ENCODE measurements at regions not wholly inside any gene's neighbourhood (a gene's known extent, or its start where the extent isn't known, plus 50 kb on each side); places are given as distances from the start of the nearest gene placed in this dataset.

DNA sequence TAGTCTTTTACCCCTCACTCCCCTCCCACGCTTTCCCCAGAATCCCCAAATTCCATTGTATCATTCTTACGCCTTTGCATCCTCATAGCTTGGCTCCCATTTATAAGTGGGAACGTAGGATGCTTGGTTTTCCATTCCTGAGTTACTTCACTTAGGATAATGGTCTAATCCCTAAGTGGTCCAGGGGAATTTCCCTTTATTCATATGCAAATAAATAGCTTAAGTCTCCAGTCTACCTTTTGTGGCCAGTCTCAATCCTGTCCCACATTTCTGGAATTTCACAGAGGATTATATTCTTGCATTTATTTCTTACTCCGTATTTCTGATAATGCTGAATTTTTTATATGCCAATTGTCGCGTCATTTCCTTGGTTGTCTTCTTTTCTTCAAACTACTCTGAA is 245.6 kb upstream of the DAB2 start:
- TF ChIP-seq, protein P1, sequence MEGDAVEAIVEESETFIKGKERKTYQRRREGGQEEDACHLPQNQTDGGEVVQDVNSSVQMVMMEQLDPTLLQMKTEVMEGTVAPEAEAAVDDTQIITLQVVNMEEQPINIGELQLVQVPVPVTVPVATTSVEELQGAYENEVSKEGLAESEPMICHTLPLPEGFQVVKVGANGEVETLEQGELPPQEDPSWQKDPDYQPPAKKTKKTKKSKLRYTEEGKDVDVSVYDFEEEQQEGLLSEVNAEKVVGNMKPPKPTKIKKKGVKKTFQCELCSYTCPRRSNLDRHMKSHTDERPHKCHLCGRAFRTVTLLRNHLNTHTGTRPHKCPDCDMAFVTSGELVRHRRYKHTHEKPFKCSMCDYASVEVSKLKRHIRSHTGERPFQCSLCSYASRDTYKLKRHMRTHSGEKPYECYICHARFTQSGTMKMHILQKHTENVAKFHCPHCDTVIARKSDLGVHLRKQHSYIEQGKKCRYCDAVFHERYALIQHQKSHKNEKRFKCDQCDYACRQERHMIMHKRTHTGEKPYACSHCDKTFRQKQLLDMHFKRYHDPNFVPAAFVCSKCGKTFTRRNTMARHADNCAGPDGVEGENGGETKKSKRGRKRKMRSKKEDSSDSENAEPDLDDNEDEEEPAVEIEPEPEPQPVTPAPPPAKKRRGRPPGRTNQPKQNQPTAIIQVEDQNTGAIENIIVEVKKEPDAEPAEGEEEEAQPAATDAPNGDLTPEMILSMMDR (IDR thresholded peaks at IDR 0.05) = no peak
- no peak for TF ChIP-seq POLR2A (IDR thresholded peaks at IDR 0.05)

All from uterus (tissue), 2 donors.